ENCODE measurements at regions not wholly inside any gene's neighbourhood (a gene's known extent, or its start where the extent isn't known, plus 50 kb on each side); places are given as distances from the start of the nearest gene placed in this dataset.

DNA sequence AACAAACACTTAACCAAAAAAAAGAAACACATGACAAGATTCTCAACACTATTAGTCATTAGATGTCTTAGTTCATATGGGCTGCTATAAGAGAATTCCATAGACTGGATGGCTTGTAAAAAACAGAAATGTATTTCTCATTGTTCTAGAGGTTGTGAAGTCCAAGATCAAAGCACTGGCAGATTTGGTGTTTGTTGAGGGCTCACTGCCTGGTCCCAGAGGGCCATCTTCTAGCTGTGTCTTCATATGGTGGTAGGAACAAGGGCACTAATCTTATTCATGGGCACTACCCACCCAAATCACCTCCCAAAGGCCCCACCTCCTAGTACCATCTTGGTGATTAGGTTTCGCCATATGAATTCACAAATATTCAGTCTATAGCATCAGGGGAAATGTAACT is 162.5 kb upstream of the SDK2 start:
- no peak for DNase-seq (ENCODE audit: low read depth in 2 of 2, low spot score in 1 of 2)

DNA sequence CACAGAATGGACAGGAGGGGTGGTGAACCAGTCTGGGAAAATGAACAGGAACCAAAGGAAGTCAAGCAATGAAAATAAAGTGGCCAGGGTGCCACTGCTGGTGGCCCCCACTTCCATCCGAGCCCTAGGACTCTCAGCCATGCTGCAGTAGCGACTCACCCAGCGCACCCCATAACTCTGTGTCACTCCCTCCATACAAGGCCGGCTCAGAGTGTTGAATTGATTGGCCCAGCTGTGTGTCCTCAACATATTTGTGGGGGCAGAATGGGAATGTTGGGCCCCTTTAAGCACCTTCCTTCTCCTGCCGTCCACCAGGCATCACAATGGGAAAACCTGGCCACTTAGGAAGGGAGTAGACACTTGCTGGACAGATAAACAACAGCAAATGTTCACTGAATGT is 169.0 kb upstream of the SDK2 start:
- DNase-seq (ENCODE audit: low read depth in 2 of 2, low spot score in 1 of 2), result no peak

DNA sequence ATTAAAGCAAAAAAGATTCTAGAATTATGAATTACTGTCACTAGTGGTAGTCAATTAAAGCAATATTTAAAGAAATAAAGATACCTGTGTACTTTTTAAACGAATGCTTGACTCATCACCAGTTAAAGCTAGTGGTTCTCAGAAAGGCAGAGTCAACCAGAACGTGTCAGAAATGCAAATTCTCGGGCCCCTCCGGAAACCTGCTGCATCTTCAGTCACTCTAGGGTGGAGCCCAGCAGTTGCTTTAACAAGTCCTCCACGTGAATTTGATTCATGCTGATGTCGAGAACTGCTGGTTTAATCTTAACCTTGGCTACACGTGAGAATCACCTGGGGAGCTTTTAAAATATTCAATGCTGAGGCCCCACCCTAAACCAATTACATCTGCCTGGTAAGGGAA is 169.8 kb upstream of the SDK2 start:
- DNase-seq (ENCODE audit: low read depth in 2 of 2, low spot score in 1 of 2), result no peak

DNA sequence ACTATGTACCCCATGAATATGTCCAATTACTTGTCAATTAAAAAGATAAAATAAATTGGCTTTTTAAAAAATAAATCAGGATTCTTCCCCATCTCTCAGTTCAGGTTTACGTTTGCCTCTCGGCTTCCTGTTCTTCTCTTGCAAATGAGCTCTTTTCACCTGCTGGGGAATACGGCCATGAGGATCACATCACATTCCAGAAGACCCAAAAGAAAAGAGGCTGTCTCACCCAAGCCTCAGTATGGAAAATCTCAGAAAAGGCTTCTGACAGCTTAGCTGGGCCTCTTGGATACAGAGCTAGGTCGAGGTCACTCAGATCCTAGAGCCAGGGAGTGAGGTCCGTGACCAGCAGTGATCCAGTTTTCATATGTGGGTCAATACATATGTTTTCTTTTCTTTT is 171.2 kb upstream of the SDK2 start:
- DNase-seq (ENCODE audit: low read depth in 2 of 2, low spot score in 1 of 2), result no peak

DNA sequence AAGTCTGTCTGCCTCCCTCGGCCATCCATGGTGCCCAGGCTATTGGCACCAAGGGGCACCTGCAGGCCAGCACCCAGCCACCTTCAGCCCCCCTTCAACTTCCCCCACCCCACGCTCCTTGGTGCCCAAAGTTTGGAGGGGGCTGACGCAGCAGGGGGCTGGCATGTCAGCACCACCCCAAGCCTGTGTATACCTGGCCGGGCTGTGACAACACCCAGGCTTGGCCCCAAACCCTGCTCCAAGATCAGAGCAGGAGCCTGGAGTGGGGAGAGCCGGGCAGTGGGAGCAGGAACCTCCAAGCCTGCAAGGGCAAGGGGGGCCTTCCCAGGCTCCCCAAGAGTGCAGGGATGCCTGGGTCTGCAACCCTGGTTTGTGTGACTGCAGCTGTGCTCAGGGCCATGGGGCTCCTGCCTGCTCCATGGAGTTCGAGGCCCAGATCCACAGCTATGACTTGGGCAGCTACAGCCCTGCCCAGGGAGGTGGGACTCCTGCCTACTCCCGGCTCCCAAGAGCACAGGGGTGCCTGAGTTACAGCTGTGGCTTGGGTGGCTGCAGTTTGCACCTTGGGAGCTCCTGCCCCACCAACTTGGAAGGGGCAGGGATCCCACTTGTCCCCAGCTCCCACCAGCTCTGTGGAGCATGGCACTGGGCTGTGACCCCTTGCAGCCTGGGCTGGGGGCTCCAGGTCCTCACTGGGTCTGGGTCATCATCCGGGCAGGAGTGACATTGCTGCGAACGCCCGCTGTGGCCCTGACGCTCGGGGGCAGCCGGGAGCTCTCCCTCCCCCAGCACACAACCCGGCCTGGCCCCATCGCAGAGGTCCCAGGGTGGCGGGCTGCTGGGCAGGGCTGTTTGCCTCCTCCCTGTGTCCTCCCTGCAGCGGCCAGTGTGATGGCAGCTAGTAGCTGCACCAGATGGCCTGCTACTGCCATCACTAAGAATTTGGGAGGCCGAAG is 175.5 kb upstream of the SDK2 start:
- DNase-seq (ENCODE audit: low read depth in 2 of 2, low spot score in 1 of 2), result no peak

DNA sequence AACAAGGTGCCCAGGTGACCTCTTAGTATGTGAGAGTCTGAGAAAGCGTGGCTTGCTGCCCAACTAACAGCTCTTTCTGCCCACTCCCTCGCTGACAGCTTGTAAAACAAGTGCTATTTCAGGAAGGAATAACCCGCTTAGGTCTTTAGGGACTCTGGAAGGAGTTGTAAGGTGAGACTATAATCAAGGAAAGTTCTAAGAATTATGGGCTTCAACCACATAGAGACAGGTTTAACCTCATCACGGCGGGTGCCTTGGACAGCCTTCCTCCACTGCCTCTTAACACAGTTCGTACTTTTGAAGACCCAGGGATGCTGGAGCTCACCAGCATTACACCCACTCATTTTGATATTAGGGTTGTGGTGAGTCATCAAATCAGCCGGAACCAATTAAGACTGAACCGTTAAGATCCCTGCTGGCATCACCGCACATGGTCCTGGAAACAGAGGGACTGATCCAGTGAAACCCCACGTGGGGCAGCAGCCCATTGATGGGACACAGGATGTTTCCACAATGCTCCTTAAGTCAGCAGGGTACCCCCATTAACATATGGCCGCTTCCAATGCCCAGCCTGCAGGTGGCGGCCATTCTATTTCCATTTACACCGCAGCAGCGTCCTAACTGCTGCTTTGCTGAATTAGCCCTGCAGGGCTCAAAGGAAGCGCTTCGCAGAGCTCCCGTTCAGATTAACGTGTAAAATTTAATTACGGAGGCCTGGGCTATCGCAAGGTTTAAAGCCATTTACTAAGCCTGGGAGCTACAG is 176.6 kb upstream of the SDK2 start:
- no peak for DNase-seq (ENCODE audit: low read depth in 2 of 2, low spot score in 1 of 2)

DNA sequence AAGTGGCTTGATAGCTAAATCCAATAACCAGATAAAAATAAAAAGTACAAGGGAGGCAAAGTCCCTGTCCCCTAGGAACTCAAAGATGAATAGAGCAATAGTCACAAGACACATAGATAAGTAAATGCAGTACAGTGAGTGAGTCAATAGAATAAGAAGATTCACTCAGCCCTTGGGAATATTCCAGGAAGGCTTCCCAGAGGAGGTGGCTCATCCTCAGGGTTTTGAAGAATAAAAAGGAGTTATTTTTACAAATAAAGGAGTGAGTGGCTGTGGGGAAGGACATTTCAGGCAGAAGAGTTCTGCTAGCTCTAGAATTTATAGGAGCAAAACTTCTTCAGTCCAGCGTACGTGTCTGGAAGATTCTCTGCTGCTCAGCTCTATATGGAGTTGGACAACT is 177.4 kb upstream of the SDK2 start:
- DNase-seq (ENCODE audit: low read depth in 2 of 2, low spot score in 1 of 2), result no peak

DNA sequence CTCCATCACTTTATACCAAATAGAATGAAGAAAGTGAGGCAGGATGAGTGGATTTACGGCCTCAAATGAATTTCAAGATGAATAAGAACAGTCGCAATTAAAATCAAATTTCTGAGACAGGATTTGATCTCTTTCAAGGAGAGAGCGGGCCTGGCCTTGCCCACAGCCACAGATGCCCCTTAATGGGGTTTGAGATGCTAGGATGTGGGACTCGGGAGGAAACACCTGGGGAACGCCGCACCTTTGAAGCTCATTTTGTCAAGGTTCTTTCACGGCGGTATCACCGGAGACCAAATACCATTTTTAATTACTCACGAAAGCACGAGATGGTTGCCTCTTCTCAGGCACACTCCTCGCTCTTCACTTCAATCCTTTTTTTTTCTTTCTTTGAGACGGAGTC is 178.1 kb upstream of the SDK2 start:
- no peak for DNase-seq (ENCODE audit: low read depth in 2 of 2, low spot score in 1 of 2)

DNA sequence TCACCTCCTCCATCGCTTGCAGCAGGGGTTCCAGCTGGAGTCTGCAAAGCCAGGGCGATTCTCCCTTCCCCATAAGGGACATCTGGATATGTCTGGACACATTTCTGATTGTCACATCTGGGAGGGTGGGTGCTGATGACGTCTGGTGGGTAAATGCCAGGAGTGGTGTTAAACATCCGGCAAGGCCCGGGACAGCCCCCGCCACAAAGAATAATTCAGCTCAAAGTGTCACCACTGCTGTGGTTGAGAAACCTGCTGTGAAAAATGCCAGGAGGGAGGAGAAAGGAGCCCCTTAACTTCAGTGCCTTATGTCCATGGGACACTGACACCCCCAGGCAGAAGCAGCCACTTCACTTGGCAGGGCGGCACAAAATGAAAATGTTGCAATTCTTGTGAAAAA is 179.4 kb upstream of the SDK2 start:
- no peak for DNase-seq (ENCODE audit: low read depth in 2 of 2, low spot score in 1 of 2)

DNA sequence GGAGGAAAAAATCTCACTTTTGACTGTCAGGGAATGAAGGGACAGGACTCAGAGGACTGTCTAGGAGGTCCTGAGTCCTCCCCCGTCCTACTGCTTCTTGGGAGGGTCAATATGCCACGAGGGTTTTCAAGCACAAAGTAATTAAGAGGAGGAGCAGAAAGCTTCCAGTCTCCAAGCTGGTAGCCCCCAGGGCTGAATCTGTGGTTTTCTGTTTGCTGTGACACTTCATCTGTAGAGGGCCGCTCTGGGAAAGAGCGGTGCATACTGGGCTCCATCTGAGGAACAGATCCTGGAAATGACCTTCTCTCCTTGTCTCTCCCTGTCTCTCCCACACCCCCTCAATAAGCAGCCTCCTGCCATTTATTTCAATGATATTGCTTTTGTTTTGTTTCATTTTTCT is 180.1 kb upstream of the SDK2 start:
- DNase-seq (ENCODE audit: low read depth in 2 of 2, low spot score in 1 of 2), result no peak

DNA sequence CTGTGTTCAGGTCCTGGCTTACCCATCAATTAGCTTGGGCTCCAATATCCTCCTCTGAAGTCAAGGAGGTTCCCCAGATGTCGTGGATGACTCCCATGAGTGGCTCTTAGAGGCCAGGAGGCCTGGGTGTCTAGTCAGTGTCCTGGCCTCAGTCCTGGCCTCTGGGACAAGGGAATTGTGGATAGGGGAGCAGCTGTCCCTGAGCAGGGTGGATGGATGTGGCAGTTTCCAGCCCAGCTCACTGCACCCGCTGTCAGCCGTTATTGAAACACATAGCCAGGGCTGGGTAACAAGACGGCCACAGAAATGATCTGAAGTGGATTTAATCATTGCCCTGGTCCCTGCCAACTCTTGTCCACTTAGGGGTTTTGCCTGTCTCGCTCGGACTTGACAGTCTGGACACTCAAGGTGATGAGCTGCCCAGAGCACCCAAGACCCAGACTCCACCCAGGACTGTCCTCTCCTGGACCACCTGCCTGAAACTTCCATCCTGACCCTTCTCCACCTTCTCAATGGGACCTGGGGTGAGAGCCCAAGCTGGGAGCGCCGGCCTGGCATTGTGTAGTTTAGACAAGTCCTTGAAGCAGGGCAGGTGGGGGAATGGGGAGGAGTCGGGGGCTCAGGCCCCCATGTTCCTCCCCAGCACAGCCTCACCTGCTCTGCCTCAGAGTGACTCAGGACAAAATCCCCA is 182.1 kb upstream of the SDK2 start:
- DNase-seq (ENCODE audit: low read depth in 2 of 2, low spot score in 1 of 2), result no peak

DNA sequence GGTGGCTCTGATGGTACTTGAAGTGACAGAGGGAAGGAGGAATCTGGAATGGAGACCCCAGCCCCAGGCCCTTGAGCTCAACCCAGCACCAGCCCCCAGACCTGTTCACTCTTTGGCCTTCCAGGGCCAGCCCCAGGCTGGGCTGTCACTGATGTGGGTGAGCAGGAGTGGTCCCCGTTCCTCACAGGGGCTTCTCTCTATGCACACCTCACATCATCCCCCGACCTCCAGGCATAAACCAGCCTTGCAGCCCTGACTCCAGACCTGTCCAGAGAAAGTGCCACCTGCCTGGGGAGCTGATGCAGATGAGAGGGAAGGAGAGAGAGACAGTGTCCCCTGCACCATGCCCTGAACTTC is 182.6 kb upstream of the SDK2 start:
- DNase-seq (ENCODE audit: low read depth in 2 of 2, low spot score in 1 of 2), result no peak

DNA sequence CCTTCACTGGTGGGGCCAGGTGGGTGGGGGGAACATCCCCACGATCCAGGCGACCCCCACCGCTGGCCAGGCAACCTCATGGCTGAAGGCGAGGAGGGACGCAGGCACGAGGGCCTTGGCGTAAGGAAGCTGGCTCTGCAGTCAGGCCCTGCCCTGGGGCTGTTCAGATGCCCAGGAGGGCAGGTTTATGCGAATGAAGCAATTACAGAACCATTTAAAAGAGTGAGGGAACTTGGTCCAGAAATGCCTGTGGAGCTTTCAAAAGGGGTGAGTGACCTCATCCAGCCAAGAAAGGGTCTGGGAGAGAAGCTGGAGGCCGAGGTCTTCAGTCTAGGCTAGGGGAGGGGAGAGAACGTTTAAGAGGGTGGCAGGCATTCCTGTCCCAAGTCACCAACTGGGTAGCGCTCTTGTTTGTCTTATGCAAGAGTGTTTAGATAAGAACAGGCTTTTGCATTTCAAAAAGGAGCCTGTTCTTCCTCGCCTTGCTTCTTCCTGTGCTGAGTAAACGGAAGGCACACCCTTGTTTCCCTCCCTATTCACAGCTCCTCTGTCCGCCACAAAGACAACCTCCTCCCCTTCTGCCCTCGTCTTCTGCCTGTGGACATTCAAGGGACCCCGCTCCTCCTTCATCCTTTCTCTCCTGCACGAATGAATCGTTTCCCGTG is 183.5 kb upstream of the SDK2 start:
- DNase-seq (ENCODE audit: low read depth in 2 of 2, low spot score in 1 of 2), result no peak

DNA sequence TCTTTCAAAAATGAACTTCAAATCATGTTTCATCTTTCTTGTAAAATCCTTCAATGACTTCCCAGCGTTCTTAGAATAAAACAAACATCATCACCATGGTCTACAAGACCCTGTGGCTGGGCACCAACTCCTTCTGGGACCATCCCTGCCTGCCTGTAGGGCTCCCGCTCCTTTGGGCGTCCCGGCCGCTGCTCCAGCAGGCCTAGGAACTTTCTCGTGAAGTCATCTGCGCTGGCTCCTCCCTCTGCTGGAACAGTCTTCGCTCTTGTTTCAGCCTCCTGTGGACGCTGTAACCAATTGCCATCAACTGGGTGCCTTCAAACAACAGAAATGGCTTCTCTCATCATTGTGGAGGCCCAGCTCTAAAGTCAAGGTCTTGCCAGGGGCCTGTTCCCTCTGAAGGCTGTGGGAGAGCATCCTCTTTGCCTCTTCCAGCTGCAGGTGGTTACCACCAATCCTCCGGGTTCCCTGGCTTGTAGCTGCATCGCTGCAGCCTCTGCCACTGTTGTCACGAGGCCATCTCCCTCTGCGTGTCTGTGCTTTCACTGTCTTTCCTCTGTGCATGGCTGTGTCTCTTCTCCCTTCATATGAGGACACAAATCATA is 185.5 kb upstream of the SDK2 start:
- no peak for DNase-seq (ENCODE audit: low read depth in 2 of 2, low spot score in 1 of 2)

DNA sequence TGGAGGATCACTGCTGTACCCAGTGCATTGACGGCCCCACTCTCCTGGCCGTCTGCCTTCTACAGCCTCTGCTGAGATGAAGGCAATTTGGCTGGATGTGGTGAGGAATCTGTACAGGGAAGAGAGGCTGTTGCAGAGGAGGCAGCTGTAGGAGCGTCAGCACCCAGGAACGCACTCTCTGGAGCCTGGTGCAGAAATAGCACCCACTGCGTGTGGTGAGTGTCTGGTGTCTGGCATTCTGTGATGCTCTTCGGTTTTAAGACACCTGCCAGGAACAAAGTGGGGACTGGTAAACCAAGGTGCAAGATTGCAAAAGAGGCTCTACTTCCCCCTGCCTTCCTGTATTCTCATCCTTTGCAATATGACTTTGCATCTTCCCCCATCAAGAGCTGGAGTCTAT is 187.5 kb upstream of the SDK2 start:
- no peak for DNase-seq (ENCODE audit: low read depth in 2 of 2, low spot score in 1 of 2)

DNA sequence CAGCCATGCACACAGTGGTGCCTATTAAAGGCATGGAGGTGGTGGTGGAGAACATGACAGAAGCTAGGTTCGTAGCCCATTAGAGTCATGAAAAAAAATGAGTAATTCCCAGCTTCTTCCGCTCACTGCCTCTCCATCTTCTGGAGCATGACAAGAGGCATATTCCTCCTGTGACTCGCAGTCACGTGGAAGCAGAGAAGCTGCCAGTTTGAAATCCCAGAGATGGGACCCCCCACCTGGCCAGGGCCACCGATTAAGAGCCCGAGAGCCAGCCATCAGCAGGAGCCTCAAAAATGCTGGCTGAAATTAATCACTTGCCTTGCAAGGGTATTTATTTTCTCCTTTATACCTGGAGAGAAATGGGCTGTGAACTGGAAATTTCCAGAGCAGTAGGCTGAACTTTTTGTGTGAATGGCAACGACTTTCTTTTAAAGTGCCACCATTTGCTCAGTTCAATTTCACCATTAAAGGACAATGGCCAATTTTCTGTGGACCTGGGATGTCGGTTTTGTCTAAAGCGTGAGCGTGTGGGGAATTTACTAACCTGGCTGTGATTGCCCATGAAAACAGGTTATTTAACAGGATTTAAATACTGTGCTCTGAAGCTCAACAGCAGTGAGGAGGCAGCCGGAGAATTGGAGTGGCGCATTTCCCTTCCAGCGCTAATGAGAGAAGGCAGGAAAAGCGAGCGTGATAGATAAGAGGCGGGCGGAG is 189.7 kb upstream of the SDK2 start:
- no peak for DNase-seq (ENCODE audit: low read depth in 2 of 2, low spot score in 1 of 2)

DNA sequence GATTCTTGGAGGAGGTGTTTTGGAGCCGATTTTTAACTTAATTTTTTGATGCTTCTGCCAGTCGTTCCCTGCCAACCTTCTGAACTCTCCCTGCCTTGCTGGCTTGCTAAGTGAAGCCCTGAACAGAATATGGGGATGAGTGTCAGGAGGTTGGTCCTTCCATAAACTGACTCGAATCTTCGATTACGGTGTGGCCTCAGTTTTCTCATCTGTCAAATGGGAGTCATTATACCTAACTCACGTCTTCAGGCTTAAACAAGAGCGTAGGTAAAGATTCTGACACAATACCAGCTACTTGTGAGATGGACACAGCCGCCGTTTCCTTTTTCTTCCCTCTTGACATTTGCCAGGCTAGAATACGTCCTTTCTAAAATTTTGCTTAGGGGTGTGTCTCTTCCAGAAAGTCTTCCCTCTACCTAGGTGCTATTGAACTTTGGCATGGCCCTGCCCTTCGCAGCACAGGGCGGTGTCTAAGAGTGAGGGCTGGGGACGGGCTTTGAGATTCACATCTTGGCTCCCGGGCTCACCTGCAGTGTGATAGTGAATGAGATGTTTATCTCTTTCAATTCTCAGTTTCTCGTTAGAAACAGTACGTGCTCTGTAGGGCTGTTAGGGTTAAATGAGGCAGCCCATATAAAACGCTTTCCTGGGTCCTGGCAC is 190.6 kb upstream of the SDK2 start:
- DNase-seq (ENCODE audit: low read depth in 2 of 2, low spot score in 1 of 2), result no peak

DNA sequence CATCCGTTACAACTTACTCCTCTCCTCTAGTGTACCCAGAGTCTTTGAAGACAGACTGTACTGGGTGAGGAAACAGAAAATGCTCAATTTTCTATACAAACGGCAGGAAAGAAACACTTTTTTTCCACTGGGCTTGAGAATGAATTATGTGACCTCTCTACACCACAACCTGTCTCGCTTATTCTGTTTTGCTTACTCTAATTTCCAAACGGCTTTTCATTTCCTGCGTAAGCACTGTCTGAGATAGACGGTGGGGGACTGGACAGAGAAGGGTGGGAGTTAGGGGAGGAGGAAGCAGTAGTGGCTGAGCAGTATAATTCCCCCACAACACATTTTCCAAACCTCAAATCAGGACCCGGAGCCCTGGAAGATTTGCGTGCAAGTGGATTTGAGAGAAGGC is 191.4 kb upstream of the SDK2 start:
- DNase-seq (ENCODE audit: low read depth in 2 of 2, low spot score in 1 of 2), result no peak

DNA sequence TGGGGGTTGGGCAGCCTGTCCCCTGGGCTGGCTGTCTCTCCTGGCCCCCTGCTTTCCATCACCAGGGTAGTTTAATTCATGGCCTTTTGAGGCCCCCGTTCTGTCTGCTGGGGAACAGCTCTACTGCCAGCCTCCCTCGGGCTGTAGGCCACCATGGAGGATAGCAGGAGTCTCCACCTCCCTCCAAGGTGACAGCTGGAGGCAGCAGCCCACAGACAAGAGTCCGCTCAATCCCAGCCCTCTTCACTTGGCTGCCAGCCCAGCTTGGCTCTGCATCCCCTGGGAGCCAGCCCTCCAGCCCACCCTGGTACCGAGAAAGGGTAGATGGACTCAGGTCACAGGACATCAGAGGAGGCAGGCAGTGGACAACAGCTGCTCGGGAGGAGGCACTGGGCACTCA is 194.6 kb upstream of the SDK2 start:
- no peak for DNase-seq (ENCODE audit: low read depth in 2 of 2, low spot score in 1 of 2)

DNA sequence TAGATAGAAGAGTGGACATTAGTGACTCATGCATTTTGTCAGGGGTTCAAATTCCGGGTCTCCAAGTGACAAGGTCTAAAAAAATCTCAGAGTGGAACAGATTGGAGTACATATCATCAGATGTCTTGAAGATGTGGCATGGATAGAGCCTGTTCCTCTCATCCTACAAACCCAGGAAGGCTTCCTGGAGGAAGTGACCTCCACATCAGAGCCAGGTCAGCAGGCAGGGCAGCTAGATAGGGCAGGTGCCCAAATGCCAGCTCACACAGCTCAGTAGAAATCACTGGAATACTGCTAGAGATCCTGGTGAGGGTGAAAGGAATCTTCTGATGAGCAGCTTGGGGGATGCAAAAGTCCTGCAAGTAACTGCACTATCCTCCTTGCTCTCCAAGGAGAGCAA is 196.6 kb upstream of the SDK2 start:
- no peak for DNase-seq (ENCODE audit: low read depth in 2 of 2, low spot score in 1 of 2)

All from stimulated activated CD8-positive, alpha-beta memory T cell treated with anti-CD3 and anti-CD28 coated beads, Interleukin-4, amount 100 ng/mL, for 1 hour (primary cell).